Glutamatergic neuron (in vitro differentiated cells): ENCODE measurements at regions not wholly inside any gene's neighbourhood (a gene's known extent, or its start where the extent isn't known, plus 50 kb on each side); places are given as distances from the start of the nearest gene placed in this dataset.

Experiments
- DNase-seq: peaks from one replicate; pipeline ENCODE4 v3.0.0; 2022
- H3K27ac Mint-ChIP-seq: one replicate; pipeline ENCODE4 v1.8.0; 2020; ENCODE audit warnings: mild to moderate bottlenecking, mixed read lengths, inconsistent platforms; ENCODE audit not compliant: unreplicated experiment
- H3K27me3 Mint-ChIP-seq: one replicate; pipeline ENCODE4 v1.8.0; 2020; ENCODE audit warnings: mild to moderate bottlenecking, moderate library complexity, mixed read lengths, inconsistent platforms; ENCODE audit not compliant: unreplicated experiment
- H3K36me3 Mint-ChIP-seq: one replicate; pipeline ENCODE4 v1.8.0; 2020; ENCODE audit warnings: mild to moderate bottlenecking, mixed read lengths, inconsistent platforms; ENCODE audit not compliant: unreplicated experiment
- H3K4me1 Mint-ChIP-seq: one replicate; pipeline ENCODE4 v1.8.0; 2020; ENCODE audit warnings: mild to moderate bottlenecking, low read depth, mixed read lengths, inconsistent platforms; ENCODE audit not compliant: unreplicated experiment
- H3K4me3 Mint-ChIP-seq: one replicate; pipeline ENCODE4 v1.8.0; 2020; ENCODE audit warnings: mild to moderate bottlenecking, mixed read lengths, inconsistent platforms; ENCODE audit not compliant: unreplicated experiment
- H3K9me3 Mint-ChIP-seq: one replicate; pipeline ENCODE4 v1.8.0; 2020; ENCODE audit warnings: mild to moderate bottlenecking, moderate library complexity, mixed read lengths, inconsistent platforms; ENCODE audit not compliant: unreplicated experiment
- TF ChIP-seq, protein P1 (sequence below): fragments of 200-600 bp; sonication (generic); IDR thresholded peaks from one replicate; pipeline ENCODE4 v1.5.0; 2021; ENCODE audit not compliant: partially characterized antibody, unreplicated experiment

DNA sequence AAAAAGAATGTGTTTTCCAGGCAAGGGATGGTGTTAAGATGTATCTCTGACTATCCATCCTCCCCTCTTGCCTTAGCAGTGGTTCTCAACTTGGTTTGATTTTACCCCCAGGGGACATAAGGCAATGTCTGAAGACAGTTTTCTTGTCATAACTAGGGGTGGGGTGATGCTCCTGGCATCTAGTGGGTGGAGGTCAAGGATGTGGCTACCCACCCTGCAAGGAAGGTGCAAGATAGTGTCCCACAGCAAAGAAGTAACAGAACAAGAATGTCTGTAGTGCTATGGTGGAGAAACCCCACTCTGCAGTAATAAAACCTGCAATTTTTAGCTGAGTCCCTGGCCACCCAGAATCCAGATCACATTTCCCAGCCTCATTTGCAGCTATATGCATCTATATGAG lies 81.2 kb upstream of the TBL1X start:
- Mint-ChIP-seq H3K4me1 (no peaks in the 10 kb centered on the region), H3K4me3 (no peak overlapping the region), H3K27me3 (no peaks in the 10 kb centered on the region), H3K9me3 (no peaks in the 10 kb centered on the region), H3K36me3 (no peaks in the 10 kb centered on the region), H3K27ac (no peak overlapping the region)
- TF ChIP-seq, protein P1, sequence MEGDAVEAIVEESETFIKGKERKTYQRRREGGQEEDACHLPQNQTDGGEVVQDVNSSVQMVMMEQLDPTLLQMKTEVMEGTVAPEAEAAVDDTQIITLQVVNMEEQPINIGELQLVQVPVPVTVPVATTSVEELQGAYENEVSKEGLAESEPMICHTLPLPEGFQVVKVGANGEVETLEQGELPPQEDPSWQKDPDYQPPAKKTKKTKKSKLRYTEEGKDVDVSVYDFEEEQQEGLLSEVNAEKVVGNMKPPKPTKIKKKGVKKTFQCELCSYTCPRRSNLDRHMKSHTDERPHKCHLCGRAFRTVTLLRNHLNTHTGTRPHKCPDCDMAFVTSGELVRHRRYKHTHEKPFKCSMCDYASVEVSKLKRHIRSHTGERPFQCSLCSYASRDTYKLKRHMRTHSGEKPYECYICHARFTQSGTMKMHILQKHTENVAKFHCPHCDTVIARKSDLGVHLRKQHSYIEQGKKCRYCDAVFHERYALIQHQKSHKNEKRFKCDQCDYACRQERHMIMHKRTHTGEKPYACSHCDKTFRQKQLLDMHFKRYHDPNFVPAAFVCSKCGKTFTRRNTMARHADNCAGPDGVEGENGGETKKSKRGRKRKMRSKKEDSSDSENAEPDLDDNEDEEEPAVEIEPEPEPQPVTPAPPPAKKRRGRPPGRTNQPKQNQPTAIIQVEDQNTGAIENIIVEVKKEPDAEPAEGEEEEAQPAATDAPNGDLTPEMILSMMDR, result no peak
- no peak for DNase-seq

DNA sequence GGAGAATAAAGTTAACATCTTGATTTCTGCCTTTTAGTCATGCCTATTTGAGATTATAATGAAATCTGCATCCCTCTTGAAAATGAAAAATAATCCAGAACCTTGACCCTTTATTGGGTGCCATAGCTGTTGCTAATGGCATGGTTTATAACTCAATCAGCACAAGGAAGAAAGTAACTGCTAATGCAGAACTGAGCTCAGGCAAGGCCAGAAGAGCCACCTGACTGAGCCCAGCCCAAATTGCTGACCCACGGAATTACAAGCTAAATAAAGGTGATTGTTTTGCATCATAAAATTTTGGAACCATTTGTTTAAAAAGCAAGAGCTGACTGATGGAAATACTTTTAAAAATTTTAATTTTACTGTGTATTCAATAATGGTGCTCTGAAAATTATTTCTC lies 76.4 kb upstream of the TBL1X start:
- TF ChIP-seq, protein P1, result no peak
- no peaks in the 10 kb centered on the region for H3K27me3 Mint-ChIP-seq
- H3K36me3 Mint-ChIP-seq, result no peaks in the 10 kb centered on the region
- no peak overlapping the region for H3K27ac Mint-ChIP-seq
- H3K4me3 Mint-ChIP-seq, result no peak overlapping the region
- no peaks in the 10 kb centered on the region for H3K9me3 Mint-ChIP-seq
- DNase-seq, result no peak
- no peaks in the 10 kb centered on the region for H3K4me1 Mint-ChIP-seq

DNA sequence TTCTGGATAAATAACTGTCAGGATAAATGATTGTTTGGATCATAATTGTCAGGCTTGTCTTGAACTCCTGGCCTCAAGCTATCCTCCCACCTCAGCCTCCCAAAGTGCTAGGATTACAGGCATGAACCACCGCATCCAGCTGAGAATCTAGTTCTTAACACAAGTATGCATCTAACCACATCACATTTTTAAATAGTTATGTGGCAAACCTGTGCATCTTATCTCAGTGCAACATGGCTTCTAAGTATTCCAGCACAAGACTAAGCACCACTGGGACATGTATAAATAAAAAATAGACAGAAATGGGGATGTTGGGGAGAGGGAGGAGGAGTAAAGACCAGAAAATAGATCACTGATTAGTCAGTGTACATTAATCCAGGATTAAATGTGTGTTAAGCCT lies 74.7 kb upstream of the TBL1X start:
- Mint-ChIP-seq H3K9me3 (no peaks in the 10 kb centered on the region), H3K27ac (no peak overlapping the region), H3K36me3 (no peaks in the 10 kb centered on the region), H3K4me1 (no peaks in the 10 kb centered on the region), H3K27me3 (no peaks in the 10 kb centered on the region), H3K4me3 (no peak overlapping the region)
- DNase-seq, result no peak
- TF ChIP-seq, protein P1, result no peak

DNA sequence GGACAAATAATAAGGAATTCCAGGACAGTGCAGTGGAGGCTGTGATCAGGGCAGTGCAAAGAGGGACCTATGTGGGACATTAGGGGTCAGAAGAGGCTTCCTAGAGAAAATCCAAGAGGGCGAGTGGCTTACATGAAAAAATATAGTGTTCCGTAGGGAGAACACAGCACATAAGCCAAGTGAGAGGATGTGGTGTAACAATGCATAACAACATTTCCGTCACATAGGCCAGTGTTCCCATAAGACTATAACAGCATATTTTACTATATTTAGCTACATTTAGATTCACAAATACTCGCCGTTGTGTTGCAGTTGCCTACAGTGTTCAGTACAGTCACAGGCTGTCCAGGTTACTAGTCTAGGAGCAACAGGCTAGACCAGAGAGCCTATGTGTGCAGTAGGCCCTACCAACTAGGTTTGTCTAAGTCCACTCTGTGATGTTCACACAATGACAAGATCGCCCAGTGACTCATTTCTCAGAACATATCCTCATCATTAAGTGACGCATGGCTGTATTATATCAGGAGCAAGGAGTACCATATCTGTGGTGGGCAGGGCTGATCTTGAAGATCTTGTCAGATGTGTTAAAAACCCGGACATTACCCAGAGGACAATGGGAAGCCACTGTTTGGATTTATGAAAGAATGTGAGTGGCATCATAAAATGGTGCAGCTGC lies 74.0 kb upstream of the TBL1X start:
- no peaks in the 10 kb centered on the region for H3K4me1 Mint-ChIP-seq
- H3K27me3 Mint-ChIP-seq, result no peaks in the 10 kb centered on the region
- DNase-seq, result no peak
- no peaks in the 10 kb centered on the region for H3K36me3 Mint-ChIP-seq
- H3K4me3 Mint-ChIP-seq, result no peak overlapping the region
- H3K27ac Mint-ChIP-seq, result no peak overlapping the region
- no peaks in the 10 kb centered on the region for H3K9me3 Mint-ChIP-seq
- TF ChIP-seq, protein P1, result no peak

DNA sequence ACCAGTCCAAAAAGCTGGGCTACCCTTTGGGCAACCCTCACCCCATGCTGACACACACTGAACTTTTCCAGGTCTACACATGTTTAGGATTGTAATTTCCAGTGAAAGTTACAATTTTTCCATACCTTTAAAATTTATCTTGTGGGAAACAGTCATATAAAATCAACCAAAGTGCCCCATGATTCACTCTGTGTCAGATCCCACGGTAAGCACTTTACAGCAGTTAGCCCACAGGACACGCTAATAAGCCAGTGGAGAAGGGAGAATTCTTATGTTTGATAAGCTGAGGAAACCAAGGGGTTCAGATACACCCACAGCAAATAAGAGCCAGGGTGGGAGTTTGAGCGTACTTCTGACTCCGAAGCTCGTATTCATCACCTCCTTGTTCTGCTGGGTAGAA lies 72.4 kb upstream of the TBL1X start:
- H3K4me1 Mint-ChIP-seq, result no peaks in the 10 kb centered on the region
- H3K9me3 Mint-ChIP-seq, result no peaks in the 10 kb centered on the region
- TF ChIP-seq, protein P1, result no peak
- H3K27me3 Mint-ChIP-seq, result no peaks in the 10 kb centered on the region
- no peak overlapping the region for H3K4me3 Mint-ChIP-seq
- no peak for DNase-seq
- no peaks in the 10 kb centered on the region for H3K36me3 Mint-ChIP-seq
- H3K27ac Mint-ChIP-seq, result no peak overlapping the region
